SIG-M5 (cell line): ENCODE measurements at regions not wholly inside any gene's neighbourhood (a gene's known extent, or its start where the extent isn't known, plus 50 kb on each side); places are given as distances from the start of the nearest gene placed in this dataset.

Experiments
- DNase-seq: peaks from one replicate; lab custom pipeline; 2025; lab: John Stamatoyannopoulos, UW

GRCh38 chr19:32176591-32176990, 168.8 kb upstream of the ZNF507 start:
- no peak for DNase-seq

GRCh38 chr19:32177686-32178085, 167.7 kb upstream of the ZNF507 start:
- DNase-seq: no peak

- DNase-seq: no peak
Observed at GRCh38 chr19:32178401-32178800, 167.0 kb upstream of the ZNF507 start.

GRCh38 chr19:32178956-32179355, 166.5 kb upstream of the ZNF507 start:
- DNase-seq: no peak

GRCh38 chr19:32181216-32181920, 164.0 kb upstream of the ZNF507 start:
- DNase-seq: no peak

GRCh38 chr19:32186542-32187330, 158.7 kb upstream of the ZNF507 start:
- no peak for DNase-seq

- DNase-seq: no peak
Observed at GRCh38 chr19:32188921-32189320, 156.5 kb upstream of the ZNF507 start.

GRCh38 chr19:32189956-32190706, 155.3 kb upstream of the ZNF507 start:
- DNase-seq: no peak

- no peak for DNase-seq
Observed at GRCh38 chr19:32191921-32192320, 153.5 kb upstream of the ZNF507 start.

GRCh38 chr19:32195706-32196610, 149.5 kb upstream of the ZNF507 start:
- DNase-seq: no peak

- no peak for DNase-seq
Observed at GRCh38 chr19:32196690-32197420, 148.6 kb upstream of the ZNF507 start.

GRCh38 chr19:32197896-32198882, 147.2 kb upstream of the ZNF507 start:
- DNase-seq: no peak

GRCh38 chr19:32199501-32200040, 145.8 kb upstream of the ZNF507 start:
- no peak for DNase-seq

GRCh38 chr19:32200312-32201038, 144.9 kb upstream of the ZNF507 start:
- no peak for DNase-seq

GRCh38 chr19:32201211-32201610, 144.2 kb upstream of the ZNF507 start:
- DNase-seq: no peak

- DNase-seq: no peak
Observed at GRCh38 chr19:32201636-32202051, 143.8 kb upstream of the ZNF507 start.

GRCh38 chr19:32202244-32202643, 143.2 kb upstream of the ZNF507 start:
- no peak for DNase-seq

- no peak for DNase-seq
Observed at GRCh38 chr19:32203161-32203560, 142.2 kb upstream of the ZNF507 start.

GRCh38 chr19:32206065-32206464, 139.3 kb upstream of the ZNF507 start:
- no peak for DNase-seq
